SK-N-SH (cell line): ENCODE measurements at regions not wholly inside any gene's neighbourhood (a gene's known extent, or its start where the extent isn't known, plus 50 kb on each side); places are given as distances from the start of the nearest gene placed in this dataset.
A peak's percentile ranks its signal among the peaks of the same experiment; 100 is the strongest.

ENCODE experiments used
- CTCF ChIA-PET: fragments of 300-600, 350-600 bp; formaldehyde crosslinking; extraction: SDS; loops from one replicate; lab custom pipeline; 2021; lab: Yijun Ruan, JAX
- POLR2A ChIA-PET: fragments of 350-600 bp; sonication (Branson Sonifier 250); formaldehyde crosslinking; extraction: SDS; loops from one replicate; lab custom pipeline; 2020; ENCODE audit warnings: antibody characterized with exemption, inconsistent platforms; lab: Yijun Ruan, JAX
- DNase-seq: peaks from one replicate; pipeline ENCODE4 v3.0.0; 2012
- H2AFZ ChIP-seq: fragments of 200-600 bp; sonication (generic); 2 replicates; pipeline ENCODE4 v1.8.1; 2016; ENCODE audit warnings: antibody characterized with exemption, mild to moderate bottlenecking, low read depth
- H3F3A ChIP-seq: fragments of 200-600 bp; sonication (generic); replicated peaks from 2 replicates; pipeline ENCODE3; 2016; ENCODE audit warnings: antibody characterized with exemption, mild to moderate bottlenecking; ENCODE audit not compliant: insufficient read depth
- H3K27ac ChIP-seq, 2 experiments: fragments of 200-500 bp in 1 of 2; fragments of 200-600 bp in 1 of 2; sonication (Bioruptor generic) in 1 of 2; sonication (generic), shearing (Covaris generic) in 1 of 2; 2 replicates each; pipeline versions ENCODE4 v1.5.1 to v1.6.1; 2014 to 2016; ENCODE audit warnings: low read depth in 2 of 2, inconsistent platforms in 1 of 2, low read length in 1 of 2, mild to moderate bottlenecking in 1 of 2, mixed read lengths in 1 of 2
- H3K27me3 ChIP-seq: fragments of 200-600 bp; sonication (generic), shearing (Covaris generic); 2 replicates; pipeline ENCODE4 v1.6.1; 2016; ENCODE audit warnings: mixed run types; ENCODE audit not compliant: insufficient read depth
- H3K36me3 ChIP-seq, 2 experiments: fragments of 200-500 bp in 1 of 2; fragments of 200-600 bp in 1 of 2; sonication (Bioruptor generic) in 1 of 2; sonication (generic) in 1 of 2; replicated peaks in 1 of 2; 2 replicates each; pipeline versions ENCODE3 to v1.5.1; 2014 to 2016; ENCODE audit warnings: low read length in 1 of 2, mild to moderate bottlenecking in 1 of 2; ENCODE audit not compliant: insufficient read depth in 2 of 2, control insufficient read depth in 1 of 2
- H3K4me1 ChIP-seq, 2 experiments: fragments of 200-500 bp in 1 of 2; fragments of 200-600 bp in 1 of 2; sonication (Bioruptor generic) in 1 of 2; sonication (generic), shearing (Covaris generic) in 1 of 2; 2 replicates each; pipeline versions ENCODE4 v1.5.1 to v1.6.1; 2014 to 2016; ENCODE audit warnings: low read depth in 1 of 2, low read length in 1 of 2, mixed run types in 1 of 2; ENCODE audit not compliant: insufficient read depth in 2 of 2, control insufficient read depth in 1 of 2
- H3K4me2 ChIP-seq: fragments of 200-600 bp; sonication (generic), shearing (Covaris generic); 2 replicates; pipeline ENCODE4 v1.6.1; 2017; ENCODE audit warnings: mixed run types
- H3K4me3 ChIP-seq, 2 experiments: fragments of 200-500 bp in 1 of 2; fragments of 200-600 bp in 1 of 2; sonication (Bioruptor generic) in 1 of 2; sonication (generic), shearing (Covaris generic) in 1 of 2; 2 replicates each; pipeline versions ENCODE4 v1.5.1 to v1.8.1; 2014 to 2016; ENCODE audit warnings: low read depth in 2 of 2, inconsistent platforms in 1 of 2, low read length in 1 of 2, mild to moderate bottlenecking in 1 of 2, mixed read lengths in 1 of 2, moderate library complexity in 1 of 2
- H3K79me2 ChIP-seq: fragments of 200-600 bp; sonication (generic); 2 replicates; pipeline ENCODE4 v1.8.1; 2017; ENCODE audit warnings: mild to moderate bottlenecking; ENCODE audit not compliant: insufficient read depth
- H3K9ac ChIP-seq: fragments of 200-600 bp; sonication (generic); 2 replicates; pipeline ENCODE4 v1.6.1; 2017; ENCODE audit warnings: mixed run types
- H3K9me2 ChIP-seq: fragments of 200-600 bp; sonication (generic); 2 replicates; pipeline ENCODE4 v1.6.1; 2017; ENCODE audit warnings: mixed run types
- H3K9me3 ChIP-seq: fragments of 200-600 bp; sonication (generic); 2 replicates; pipeline ENCODE4 v1.6.1; 2017; ENCODE audit warnings: mixed run types, mild to moderate bottlenecking, moderate library complexity
- H4K20me1 ChIP-seq: fragments of 200-600 bp; sonication (generic); 2 replicates; pipeline ENCODE4 v1.6.1; 2017; ENCODE audit warnings: mild to moderate bottlenecking, mixed run types; ENCODE audit not compliant: insufficient read depth
- CHD2 ChIP-seq: fragments of 150-350 bp; IDR thresholded peaks from 2 replicates; pipeline ENCODE4 v1.6.1; 2018; ENCODE audit warnings: low read length; ENCODE audit not compliant: partially characterized antibody
- ELF1 ChIP-seq: IDR thresholded peaks from 2 replicates; pipeline ENCODE4 v1.4.0; 2012
- EP300 ChIP-seq, 2 experiments: IDR thresholded peaks; 2 replicates each; pipeline versions ENCODE4 v1.4.0 to v1.6.1; 2012; ENCODE audit warnings: borderline replicate concordance in 1 of 2, low read depth in 1 of 2, low read length in 1 of 2
- GABPA ChIP-seq: IDR thresholded peaks from 2 replicates; pipeline ENCODE4 v1.4.0; 2012; ENCODE audit warnings: low read depth, mild to moderate bottlenecking
- GATA2 ChIP-seq: sonication (generic); formaldehyde crosslinking; IDR thresholded peaks from 2 replicates; pipeline ENCODE4 v1.5.0; 2020; ENCODE audit warnings: mild to moderate bottlenecking, missing genetic modification reagents
- IRF3 ChIP-seq: fragments of 150-350 bp; IDR thresholded peaks from 2 replicates; pipeline ENCODE4 v1.6.1; 2016; ENCODE audit warnings: mild to moderate bottlenecking, low read depth, low read length
- MAX ChIP-seq: IDR thresholded peaks from 2 replicates; pipeline ENCODE4 v1.4.0; 2012; ENCODE audit warnings: low read depth
- MXI1 ChIP-seq: IDR thresholded peaks from 2 replicates; pipeline ENCODE4 v1.6.1; 2012; ENCODE audit warnings: mild to moderate bottlenecking, low read depth, low read length, improper control_type of control experiment
- NFIC ChIP-seq: IDR thresholded peaks from 2 replicates; pipeline ENCODE4 v1.4.0; 2012; ENCODE audit warnings: borderline replicate concordance
- PBX3 ChIP-seq: IDR thresholded peaks from 2 replicates; pipeline ENCODE4; 2012
- POLR2AphosphoS5 ChIP-seq: IDR thresholded peaks from 2 replicates; pipeline ENCODE4 v1.6.1; 2012; ENCODE audit warnings: low read depth, low read length
- RAD21 ChIP-seq: IDR thresholded peaks from 2 replicates; pipeline ENCODE4 v1.6.1; 2012; ENCODE audit warnings: mild to moderate bottlenecking, low read length
- RCOR1 ChIP-seq: fragments of 150-350 bp; IDR thresholded peaks from 2 replicates; pipeline ENCODE4 v1.6.1; 2017; ENCODE audit warnings: antibody characterized with exemption, low read length
- REST ChIP-seq: IDR thresholded peaks from 2 replicates; pipeline ENCODE4 v1.6.1; 2012; ENCODE audit warnings: mild to moderate bottlenecking, low read depth, low read length, moderate library complexity
- RFX5 ChIP-seq: IDR thresholded peaks from 2 replicates; pipeline ENCODE4 v1.6.1; 2012; ENCODE audit warnings: mild to moderate bottlenecking, improper control_type of control experiment, low read length
- SIN3A ChIP-seq: IDR thresholded peaks from 2 replicates; pipeline ENCODE4 v1.6.1; 2012; ENCODE audit warnings: low read depth, mild to moderate bottlenecking, low read length, moderate library complexity, borderline replicate concordance
- SMC3 ChIP-seq: IDR thresholded peaks from 2 replicates; pipeline ENCODE4 v1.6.1; 2012; ENCODE audit warnings: low read depth, low read length, improper control_type of control experiment
- TAF1 ChIP-seq: IDR thresholded peaks from 2 replicates; pipeline ENCODE4 v1.6.1; 2012; ENCODE audit warnings: low read depth, mild to moderate bottlenecking, low read length, moderate library complexity, borderline replicate concordance
- TCF12 ChIP-seq: IDR thresholded peaks from 2 replicates; pipeline ENCODE4 v1.4.0; 2012
- ZBTB33 ChIP-seq: IDR thresholded peaks from 2 replicates; pipeline ENCODE4 v1.4.0; 2012; ENCODE audit warnings: low read depth, borderline replicate concordance
- WGBS: methylation state at CpG from one replicate; pipeline ENCODE4 v1.1.6; 2017; ENCODE audit warnings: low lambda C conversion rate; 5-methylcytosine and 5-hydroxymethylcytosine counted together

- Histone ChIP-seq H3K27me3 (no peaks in the 10 kb centered on the region), H3K4me3 (no peak overlapping the region), H3K36me3 (no peaks in the 10 kb centered on the region), H3F3A (no peaks in the 10 kb centered on the region), H3K4me1 (peaks cover 6 to 43% of the 10 kb centered on the region in 2 experiments; a peak in 3 of 4 replicates), H4K20me1 (no peaks in the 10 kb centered on the region), H3K79me2 (no peaks in the 10 kb centered on the region), H3K9me3 (no peaks in the 10 kb centered on the region), H2AFZ (peak overlapping the region; percentile 72; the same call in 1 of the 2 replicates), H3K9ac (no peak overlapping the region), H3K27ac (peak overlapping the region in 1 of 2 experiments; percentile 83; a peak in 2 of 4 replicates), H3K4me2 (no peak overlapping the region), H3K9me2 (no peaks in the 10 kb centered on the region)
- no peak for DNase-seq
- WGBS, result 89% methylated on average over 6 of the region's 6 CpGs
- ChIA-PET POLR2A (interaction anchor here (0.6 kb wide), 1 partner anchor 237 kb away, joined by 4 read pairs; no protein-coding TSS in a partner anchor), CTCF (no interaction called here)
- TF ChIP-seq MAX (no peak), ZBTB33 (no peak), RFX5 (no peak), ELF1 (no peak), RAD21 (no peak), PBX3 (no peak), MXI1 (no peak), SIN3A (no peak), GATA2 (no peak), NFIC (no peak), POLR2AphosphoS5 (no peak), TAF1 (no peak), SMC3 (no peak), RCOR1 (no peak), TCF12 (no peak), REST (no peak), CHD2 (no peak), GABPA (no peak), EP300 (IDR thresholded peaks at IDR 0.05; ENCODE audit: borderline replicate concordance in 1 of 2, low read depth in 1 of 2, low read length in 1 of 2) (no peak), IRF3 (no peak)
These were observed 199.0 kb downstream of the PTEN start for GRCh38 chr10:88062385-88062784.
